GM23338 (cell line): ENCODE measurements at regions not wholly inside any gene's neighbourhood (a gene's known extent, or its start where the extent isn't known, plus 50 kb on each side); places are given as distances from the start of the nearest gene placed in this dataset.

ENCODE experiments used
- ATAC-seq: fragments of 200-7000 bp; cut with Tn5 transposase; 3 replicates; pipeline ENCODE4 v1.9.1; 2020
- DNase-seq: peaks from one replicate; pipeline ENCODE4 v3.0.0-alpha.2; 2015; ENCODE audit warnings: low spot score
- H2AFZ ChIP-seq: fragments of 200-600 bp; sonication (generic); 2 replicates; pipeline ENCODE4 v1.8.0; 2016; ENCODE audit warnings: antibody characterized with exemption, mild to moderate bottlenecking, moderate library complexity
- H3F3A ChIP-seq: fragments of 200-600 bp; sonication (generic); replicated peaks from 2 replicates; pipeline ENCODE4 v1.8.0; 2017; ENCODE audit warnings: antibody characterized with exemption, mixed run types, low read depth
- H3K27ac ChIP-seq: fragments of 200-600 bp; sonication (generic); 2 replicates; pipeline ENCODE4 v1.6.1; 2016; ENCODE audit warnings: low read depth
- H3K27me3 ChIP-seq: fragments of 200-600 bp; sonication (generic); 2 replicates; pipeline ENCODE4 v1.8.0; 2016; ENCODE audit warnings: mild to moderate bottlenecking, mixed run types, moderate library complexity; ENCODE audit not compliant: insufficient read depth
- H3K36me3 ChIP-seq: fragments of 200-600 bp; sonication (generic); 2 replicates; pipeline ENCODE4 v1.8.0; 2016; ENCODE audit warnings: mild to moderate bottlenecking; ENCODE audit not compliant: insufficient read depth
- H3K4me1 ChIP-seq: fragments of 200-600 bp; sonication (generic); 2 replicates; pipeline ENCODE4 v1.8.0; 2016; ENCODE audit warnings: mild to moderate bottlenecking, moderate library complexity; ENCODE audit not compliant: insufficient read depth
- H3K4me2 ChIP-seq: fragments of 200-600 bp; sonication (generic); 2 replicates; pipeline ENCODE4 v1.7.1; 2017; ENCODE audit warnings: mixed run types
- H3K4me3 ChIP-seq: fragments of 200-600 bp; sonication (generic); 2 replicates; pipeline ENCODE4 v1.6.1; 2016; ENCODE audit warnings: mixed run types
- H3K79me2 ChIP-seq: fragments of 200-600 bp; sonication (generic); replicated peaks from 2 replicates; pipeline ENCODE4 v1.8.0; 2017; ENCODE audit warnings: mild to moderate bottlenecking; ENCODE audit not compliant: insufficient read depth
- H3K9me2 ChIP-seq: fragments of 200-600 bp; sonication (generic); 2 replicates; pipeline ENCODE4 v1.8.0; 2017; ENCODE audit not compliant: insufficient read depth
- H4K20me1 ChIP-seq: fragments of 200-600 bp; sonication (generic); replicated peaks from 2 replicates; pipeline ENCODE4 v1.8.0; 2017; ENCODE audit warnings: mild to moderate bottlenecking; ENCODE audit not compliant: insufficient read depth
- H3K27ac Mint-ChIP-seq: 2 replicates; pipeline ENCODE4 v1.8.0; 2020; ENCODE audit warnings: inconsistent platforms, mild to moderate bottlenecking, moderate library complexity, mixed read lengths
- H3K27me3 Mint-ChIP-seq: 3 replicates; pipeline ENCODE4 v1.8.0; 2022; ENCODE audit warnings: low read depth, mild to moderate bottlenecking, moderate library complexity, mixed read lengths, inconsistent platforms; ENCODE audit not compliant: insufficient read depth, poor library complexity
- H3K36me3 Mint-ChIP-seq: 3 replicates; pipeline ENCODE4 v1.8.0; 2021; ENCODE audit warnings: low read depth, mild to moderate bottlenecking, inconsistent platforms, moderate library complexity, mixed read lengths
- H3K4me1 Mint-ChIP-seq: 3 replicates; pipeline ENCODE4 v1.8.0; 2020; ENCODE audit warnings: mild to moderate bottlenecking, inconsistent platforms, mixed read lengths
- H3K4me3 Mint-ChIP-seq: 3 replicates; pipeline ENCODE4 v1.8.0; 2021; ENCODE audit warnings: moderate library complexity, mild to moderate bottlenecking, inconsistent platforms, mixed read lengths
- H3K9me3 Mint-ChIP-seq: 3 replicates; pipeline ENCODE4 v1.8.0; 2020; ENCODE audit warnings: moderate library complexity, mild to moderate bottlenecking, inconsistent platforms, mixed read lengths
- CREB1 ChIP-seq: fragments of 250-450 bp; sonication (Bioruptor Pico); IDR thresholded peaks from 2 replicates; pipeline ENCODE4 v1.5.0; 2020; ENCODE audit warnings: low read depth, mild to moderate bottlenecking, moderate library complexity
- CTCF ChIP-seq, 2 experiments: fragments of 200-600 bp in 1 of 2; sonication (generic) in 1 of 2; conservative IDR thresholded peaks; 2 replicates each; pipeline versions ENCODE4 v1.5.1 to v1.6.1; 2016 to 2017; ENCODE audit warnings: antibody characterized with exemption in 2 of 2, low read depth in 2 of 2, mild to moderate bottlenecking in 2 of 2, moderate library complexity in 1 of 2
- EZH2 ChIP-seq: fragments of 200-600 bp; sonication (generic); IDR thresholded peaks from one replicate; pipeline ENCODE4 v1.8.0; 2017; ENCODE audit warnings: antibody characterized with exemption, mild to moderate bottlenecking, low read depth; ENCODE audit not compliant: unreplicated experiment
- EZH2phosphoT487 ChIP-seq: fragments of 200-600 bp; sonication (generic); IDR thresholded peaks from one replicate; pipeline ENCODE4 v1.8.1; 2018; ENCODE audit warnings: antibody characterized with exemption; ENCODE audit not compliant: unreplicated experiment
- JUNB ChIP-seq: IDR thresholded peaks from one replicate; pipeline ENCODE4 v1.6.1; 2016; ENCODE audit warnings: antibody characterized with exemption; ENCODE audit not compliant: unreplicated experiment
- POLR2AphosphoS5 ChIP-seq: IDR thresholded peaks from 2 replicates; pipeline ENCODE4 v1.6.1; 2016; ENCODE audit warnings: antibody characterized with exemption, low read depth
- REST ChIP-seq: IDR thresholded peaks from one replicate; pipeline ENCODE4 v1.6.1; 2018; ENCODE audit warnings: antibody characterized with exemption; ENCODE audit not compliant: unreplicated experiment
- STAT1 ChIP-seq: IDR thresholded peaks from one replicate; pipeline ENCODE4 v1.6.1; 2016; ENCODE audit warnings: antibody characterized with exemption; ENCODE audit not compliant: unreplicated experiment
- ZNF331 ChIP-seq: fragments of 250-450 bp; sonication (Bioruptor Pico); IDR thresholded peaks from 2 replicates; pipeline ENCODE4 v1.5.0; 2020; ENCODE audit warnings: low read depth, mild to moderate bottlenecking, moderate library complexity

GRCh38 chr1:2893473-2894120 is 92.1 kb upstream of the TTC34 start (continued):
- TF ChIP-seq CTCF (conservative IDR thresholded peaks at IDR 0.05; ENCODE audit: low read depth in 2 of 2): no peak
- no peak for TF ChIP-seq STAT1
- TF ChIP-seq CREB1 (CRISPR knock-in tag): no peak
- TF ChIP-seq EZH2: no peak
- no peak for TF ChIP-seq REST
- TF ChIP-seq ZNF331 (CRISPR knock-in tag): no peak
- no peak for TF ChIP-seq JUNB
- TF ChIP-seq EZH2phosphoT487: no peak
- no peak for TF ChIP-seq POLR2AphosphoS5

GRCh38 chr1:2894381-2895041 is 93.0 kb upstream of the TTC34 start:
- H3K4me1 Mint-ChIP-seq: no peaks in the 10 kb centered on the region; the same call in 2 of the 3 replicates
- TF ChIP-seq REST: no peak
- Histone ChIP-seq H2AFZ (no peak overlapping the region), H3K4me1 (no peaks in the 10 kb centered on the region), H3F3A (peaks cover 11% of the 10 kb centered on the region), H4K20me1 (no peaks in the 10 kb centered on the region), H3K9me2 (no peaks in the 10 kb centered on the region), H3K36me3 (no peaks in the 10 kb centered on the region), H3K27me3 (no peaks in the 10 kb centered on the region), H3K27ac (no peak overlapping the region), H3K79me2 (no peaks in the 10 kb centered on the region), H3K4me2 (no peak overlapping the region), H3K4me3 (no peak overlapping the region)
- peaks cover 81% of the 10 kb centered on the region for H3K9me3 Mint-ChIP-seq
- H3K36me3 Mint-ChIP-seq: peaks cover 36% of the 10 kb centered on the region
- DNase-seq (no peak), ATAC-seq (no peak)
- H3K27ac Mint-ChIP-seq: no peak overlapping the region
- H3K4me3 Mint-ChIP-seq: no peak overlapping the region
- H3K27me3 Mint-ChIP-seq: peaks cover 9% of the 10 kb centered on the region
